DMS 273 (cell line): ENCODE measurements at regions not wholly inside any gene's neighbourhood (a gene's known extent, or its start where the extent isn't known, plus 50 kb on each side); places are given as distances from the start of the nearest gene placed in this dataset.

Source experiments
- DNase-seq: peaks from one replicate; lab custom pipeline; 2025; ENCODE audit not compliant: unreplicated experiment; lab: John Stamatoyannopoulos, UW

DNA sequence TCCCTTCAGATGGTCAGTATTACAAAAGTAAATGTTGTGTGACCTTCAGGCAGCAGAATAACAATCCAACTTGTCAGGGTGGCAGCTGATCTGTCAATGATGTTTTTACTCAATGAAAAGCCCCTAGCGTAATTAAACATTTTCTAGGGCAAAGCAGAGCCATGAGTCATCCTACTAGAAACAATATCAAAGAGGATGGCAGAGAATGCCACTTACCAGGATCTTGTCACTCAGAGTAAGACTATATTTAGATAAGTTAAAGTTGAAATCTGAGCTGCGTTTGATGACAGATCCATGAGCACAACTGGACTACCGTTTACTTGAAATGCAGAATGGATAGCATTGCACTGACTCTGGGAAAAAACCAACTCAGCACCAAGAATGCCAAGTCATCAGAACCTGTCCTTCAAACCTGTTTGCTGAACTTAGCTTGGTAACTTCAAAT is 612.6 kb upstream of the ACVR2A start:
- DNase-seq = no peak

DNA sequence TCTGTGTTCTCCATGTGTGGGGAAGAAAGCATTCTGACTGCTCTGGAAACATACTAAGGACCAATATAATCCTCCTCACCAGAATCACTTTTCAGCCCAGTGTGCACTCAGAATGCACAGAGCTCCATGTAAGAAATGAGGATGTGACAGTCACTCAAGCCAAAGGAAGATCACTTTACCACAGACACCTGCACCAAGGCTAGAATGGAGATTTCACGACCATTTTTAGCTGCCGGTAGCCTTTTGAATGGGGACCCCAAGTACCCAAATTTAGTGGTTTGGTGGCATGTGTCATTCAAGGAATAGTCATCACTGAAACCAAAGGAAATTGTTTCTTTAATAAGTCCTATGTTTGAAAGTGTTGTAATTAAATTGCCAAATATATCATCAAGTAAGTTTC is 613.2 kb upstream of the ACVR2A start:
- no peak for DNase-seq

DNA sequence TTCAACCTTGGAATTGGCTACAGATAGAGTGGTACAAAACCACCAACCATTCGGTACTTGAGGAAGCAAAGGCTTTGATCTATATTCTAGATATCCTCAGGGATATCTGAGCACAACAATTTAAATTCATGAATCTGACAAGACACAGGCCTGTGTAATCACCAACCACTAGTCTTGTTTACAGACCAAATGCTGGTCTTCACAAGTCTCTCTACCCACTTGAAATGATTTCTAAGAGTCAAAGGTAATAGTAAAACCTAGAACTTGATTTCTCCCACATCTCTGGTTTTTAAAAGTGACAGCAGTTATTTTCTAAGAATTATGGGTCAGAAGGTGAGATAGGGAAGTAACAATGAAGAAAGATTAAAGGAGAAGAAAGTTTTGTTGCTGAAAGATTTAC is 613.7 kb upstream of the ACVR2A start:
- no peak for DNase-seq

DNA sequence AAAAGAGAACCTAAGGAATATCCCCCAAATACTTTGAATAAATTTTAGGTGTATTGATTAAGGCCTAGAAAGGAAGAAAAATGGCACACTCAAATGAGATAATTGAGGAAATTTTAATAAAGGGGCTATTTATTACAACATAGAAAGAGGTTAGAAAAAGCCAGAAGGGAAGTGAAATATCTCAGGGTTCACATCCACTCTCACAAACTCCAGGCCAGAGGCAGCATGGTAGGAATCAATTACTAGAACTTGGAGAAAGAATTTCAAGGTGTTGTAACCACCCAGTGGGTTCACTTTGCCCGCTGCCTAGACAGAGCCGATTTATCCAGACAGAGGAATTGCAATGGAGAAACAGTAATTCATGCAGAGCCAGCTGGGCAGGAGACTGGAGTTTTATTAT is 617.5 kb upstream of the ACVR2A start:
- no peak for DNase-seq

DNA sequence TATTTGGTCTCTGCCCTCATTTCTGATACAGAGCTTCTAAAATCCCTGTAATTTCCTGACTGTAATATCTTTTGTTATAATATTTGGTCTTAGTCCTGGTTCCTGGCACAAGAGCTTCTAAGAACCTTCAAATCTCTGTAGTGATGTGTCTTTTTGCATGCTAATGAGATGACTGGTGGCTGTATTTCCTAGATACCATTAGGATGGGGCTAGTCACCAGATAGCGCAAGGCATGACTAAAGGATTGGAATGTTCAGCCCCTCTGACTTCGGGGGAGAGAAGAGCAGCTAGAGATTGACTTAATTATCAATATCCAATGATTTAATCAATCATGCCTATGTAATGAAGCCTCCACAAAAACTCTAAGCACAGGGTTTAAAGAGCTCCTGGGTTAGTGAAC is 620.8 kb upstream of the ACVR2A start:
- DNase-seq = no peak

DNA sequence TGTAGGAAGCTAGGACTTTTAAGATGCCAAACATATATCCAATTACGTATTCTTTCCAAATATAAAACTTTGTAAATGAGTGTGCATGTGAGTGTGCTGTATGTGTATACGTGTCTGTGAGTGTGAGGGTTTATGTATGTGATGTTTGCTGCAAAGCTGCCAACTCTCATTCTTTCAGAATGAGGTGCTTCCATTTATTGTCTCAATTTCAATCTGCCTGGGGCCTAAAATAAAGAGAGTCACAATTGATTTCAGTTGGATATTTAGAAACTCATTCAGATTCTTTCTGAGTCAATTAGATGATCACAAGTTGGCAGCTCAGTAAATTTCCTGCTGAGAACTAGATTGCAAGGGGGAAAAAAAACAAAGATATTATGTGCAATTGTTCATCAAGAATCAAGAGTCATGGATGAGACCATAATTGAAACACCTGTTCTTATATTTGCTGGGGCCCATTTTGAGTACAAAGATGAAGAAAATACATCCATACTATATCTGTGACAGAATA is 621.2 kb upstream of the ACVR2A start:
- DNase-seq = no peak

DNA sequence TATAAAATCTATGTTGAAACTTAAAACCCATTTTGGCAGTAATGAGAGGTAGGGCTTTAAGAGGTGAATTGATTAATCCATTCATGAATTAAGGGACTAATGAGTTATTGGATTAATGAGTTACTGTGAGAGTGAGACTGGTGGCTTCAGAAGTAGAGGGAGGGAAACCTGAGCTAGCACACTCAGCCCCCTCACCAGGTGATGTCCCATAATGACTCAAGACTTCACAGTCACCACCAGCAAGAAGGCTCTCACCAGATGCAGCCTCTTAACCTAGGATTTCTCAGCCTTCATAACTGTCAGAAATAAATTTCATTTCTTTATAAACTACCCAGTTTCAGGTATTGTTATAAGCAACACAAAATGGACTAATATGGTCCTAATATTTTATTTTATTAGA is 621.7 kb upstream of the ACVR2A start:
- no peak for DNase-seq

DNA sequence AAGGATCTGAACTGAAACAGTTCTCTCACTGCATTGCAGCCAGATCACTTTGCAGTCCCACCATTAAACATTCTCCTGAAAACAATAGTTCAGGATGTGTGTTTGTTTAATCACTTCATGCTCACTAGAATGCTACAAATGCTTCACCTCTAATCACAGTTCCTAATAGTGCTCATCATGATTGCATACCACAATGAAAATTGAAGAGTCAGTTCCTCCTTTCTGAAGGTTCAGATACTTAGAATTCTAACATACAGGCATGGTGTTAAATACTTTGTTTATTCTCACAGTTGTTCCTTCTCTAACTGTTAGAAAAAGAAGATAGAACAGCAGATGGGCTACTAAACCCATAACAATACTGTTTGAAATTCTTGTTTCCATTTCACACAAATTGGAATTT is 622.3 kb upstream of the ACVR2A start:
- DNase-seq = no peak

DNA sequence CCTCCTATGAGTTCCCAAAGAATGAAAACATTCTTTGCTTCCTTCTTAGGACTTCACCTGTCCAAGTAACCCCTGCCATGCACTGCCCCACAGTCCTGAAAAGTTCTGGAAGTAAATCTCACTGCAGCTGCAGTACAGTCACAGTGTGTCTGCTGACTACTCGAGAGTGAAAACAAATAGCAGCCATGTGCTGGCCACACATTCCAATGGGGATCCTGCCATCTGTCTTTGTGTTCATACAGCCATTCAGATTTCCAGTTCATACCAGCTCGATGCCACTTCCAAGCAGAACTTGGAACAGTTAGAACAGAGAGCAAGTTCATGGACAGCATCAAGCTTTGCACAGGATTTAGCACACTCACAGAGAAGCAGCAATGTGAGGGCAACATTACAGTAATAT is 629.9 kb upstream of the ACVR2A start:
- DNase-seq = peak; percentile 79

DNA sequence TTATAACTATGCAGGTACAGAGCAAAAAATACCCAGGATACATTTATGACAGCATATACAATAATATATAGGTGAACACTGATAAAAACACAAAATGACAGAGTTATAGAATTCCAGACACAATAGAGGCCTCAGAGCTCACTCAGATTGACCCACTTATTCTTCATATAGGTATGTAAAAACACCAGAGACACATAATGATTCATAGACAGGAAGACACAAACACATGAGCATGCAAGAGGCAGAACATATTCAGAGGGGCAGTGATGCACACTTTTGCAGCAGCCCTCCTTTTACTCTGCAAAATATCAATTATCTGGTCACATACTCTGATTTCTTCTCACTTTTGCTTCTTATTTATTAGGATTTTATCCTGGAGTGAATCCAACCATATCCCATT is 633.3 kb upstream of the ACVR2A start:
- no peak for DNase-seq

DNA sequence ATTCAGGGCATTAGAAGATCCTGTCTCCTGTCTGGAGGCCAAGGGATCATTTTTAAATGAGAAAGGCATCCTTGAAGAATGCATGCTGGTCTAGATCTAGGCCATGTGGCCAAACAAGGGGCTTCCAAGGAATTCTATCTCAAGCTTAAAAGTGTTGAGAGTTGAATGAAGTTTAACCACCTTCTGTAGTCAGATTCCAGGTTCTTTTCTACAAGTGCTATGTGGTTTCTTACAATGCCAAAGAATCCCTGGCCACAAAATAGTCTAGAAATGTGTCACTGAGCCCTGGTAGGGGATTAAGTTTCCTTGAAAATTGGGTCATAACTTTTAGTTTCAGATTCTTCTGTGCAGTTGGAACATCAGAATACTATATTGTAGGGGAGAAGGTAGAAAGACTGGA is 640.7 kb upstream of the ACVR2A start:
- no peak for DNase-seq

DNA sequence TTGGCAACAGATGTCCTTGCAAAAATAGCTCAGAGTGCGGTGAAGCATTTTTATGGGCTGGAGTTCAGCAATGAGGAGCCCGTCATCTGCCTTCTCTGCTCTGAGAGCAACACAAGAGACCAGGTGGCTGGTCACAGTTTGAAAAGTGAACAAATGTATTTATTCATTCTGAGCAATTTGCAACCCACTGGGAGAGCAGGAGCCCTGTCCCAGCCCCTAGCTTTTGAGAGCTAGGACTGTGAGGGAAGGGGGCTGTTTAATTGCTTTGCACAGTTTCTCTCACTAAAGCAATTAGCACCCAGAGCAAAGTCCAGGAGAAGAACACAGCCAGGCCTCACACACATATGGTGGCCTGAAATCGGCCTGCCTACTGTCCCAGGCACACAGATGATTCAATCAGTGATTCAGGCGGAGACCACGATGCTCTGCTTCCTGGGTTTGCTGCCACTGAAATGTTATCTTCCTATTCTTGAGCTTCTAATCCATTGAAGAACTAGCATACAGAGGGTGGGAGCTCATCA is 646.1 kb upstream of the ACVR2A start:
- peak; percentile 93 for DNase-seq

DNA sequence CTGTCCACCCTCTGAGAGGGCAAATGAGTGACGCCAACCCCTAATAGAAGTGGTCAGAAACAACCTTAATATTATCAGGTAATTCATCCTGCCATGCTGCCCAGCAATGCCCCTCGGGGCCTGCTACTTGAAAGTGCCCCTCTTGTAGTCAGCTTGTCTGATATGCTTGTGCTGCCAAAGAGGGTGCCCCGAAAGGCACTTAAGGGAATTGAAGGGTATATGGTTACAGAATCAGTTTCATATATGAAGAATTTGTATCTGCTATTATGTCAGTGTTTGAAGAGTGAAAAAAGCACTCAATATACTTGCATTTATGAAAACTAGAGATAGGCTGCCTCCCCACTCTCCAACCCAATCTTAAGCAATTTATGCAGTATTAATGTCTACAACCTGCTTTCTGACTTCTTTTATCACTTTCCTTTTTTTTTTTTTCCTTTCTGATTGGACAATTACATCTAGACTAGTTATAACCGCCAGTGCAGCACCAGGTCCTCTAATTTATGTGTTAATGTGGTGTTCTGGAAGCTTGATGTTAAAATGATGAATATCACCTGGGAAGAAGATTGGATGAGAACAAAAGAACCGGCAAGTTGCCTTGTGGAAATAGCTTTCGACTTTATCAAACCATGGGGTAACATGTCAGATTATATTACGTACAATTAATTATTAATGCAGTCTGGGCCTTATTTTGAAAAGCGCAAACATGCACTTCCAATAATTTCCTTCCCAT is 646.9 kb upstream of the ACVR2A start:
- DNase-seq = peak; percentile 70

DNA sequence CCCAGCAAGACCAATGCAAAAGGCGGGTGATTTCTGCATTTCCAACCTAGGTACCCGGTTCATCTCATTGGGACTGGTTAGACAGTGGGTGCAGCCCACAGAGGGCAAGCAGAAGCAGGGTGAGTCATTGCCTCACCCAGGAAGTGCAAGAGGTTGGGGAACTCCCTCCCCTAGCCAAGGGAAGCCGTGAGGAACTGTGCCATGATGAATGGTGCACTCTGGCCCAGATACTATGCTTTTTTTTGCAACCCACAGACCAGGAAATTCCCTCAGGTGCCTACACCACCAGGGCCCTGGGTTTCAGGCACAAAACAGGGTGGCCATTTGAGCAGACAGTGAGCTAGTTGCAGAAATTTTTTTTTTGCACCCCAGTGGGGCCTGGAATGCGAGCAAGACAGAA is 662.6 kb upstream of the ACVR2A start:
- DNase-seq = no peak

DNA sequence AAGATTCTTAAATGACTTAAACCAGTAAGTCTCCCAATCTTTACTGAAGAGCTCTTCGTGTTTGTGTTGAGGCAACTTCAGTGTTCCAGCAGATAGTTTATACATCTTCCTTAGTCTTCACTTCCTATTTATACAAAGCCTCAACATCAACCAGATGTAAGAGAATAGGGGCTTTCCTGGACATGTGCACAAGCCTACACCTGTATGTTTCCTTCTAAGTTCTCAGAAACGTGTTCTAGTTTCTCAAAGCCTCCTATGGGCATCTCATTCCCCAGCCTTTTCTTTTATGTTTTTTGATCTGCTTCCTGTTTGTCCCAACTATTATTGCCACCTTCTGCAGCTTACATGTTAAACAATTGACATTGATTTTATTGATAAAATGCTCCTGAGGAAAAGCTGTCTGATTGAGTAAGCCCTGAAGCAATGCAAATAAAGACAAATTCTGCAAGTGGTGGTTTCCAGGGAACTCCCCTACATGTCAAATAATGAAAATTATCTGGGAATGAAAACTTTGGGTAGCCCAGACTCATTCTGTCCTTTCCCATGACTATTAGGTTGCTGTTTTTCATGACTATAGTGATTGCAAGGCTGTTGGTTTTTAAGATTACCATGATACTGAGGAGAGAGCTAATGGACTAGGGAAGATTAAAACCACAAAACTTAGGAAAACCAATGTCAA is 663.3 kb upstream of the ACVR2A start:
- DNase-seq = no peak

DNA sequence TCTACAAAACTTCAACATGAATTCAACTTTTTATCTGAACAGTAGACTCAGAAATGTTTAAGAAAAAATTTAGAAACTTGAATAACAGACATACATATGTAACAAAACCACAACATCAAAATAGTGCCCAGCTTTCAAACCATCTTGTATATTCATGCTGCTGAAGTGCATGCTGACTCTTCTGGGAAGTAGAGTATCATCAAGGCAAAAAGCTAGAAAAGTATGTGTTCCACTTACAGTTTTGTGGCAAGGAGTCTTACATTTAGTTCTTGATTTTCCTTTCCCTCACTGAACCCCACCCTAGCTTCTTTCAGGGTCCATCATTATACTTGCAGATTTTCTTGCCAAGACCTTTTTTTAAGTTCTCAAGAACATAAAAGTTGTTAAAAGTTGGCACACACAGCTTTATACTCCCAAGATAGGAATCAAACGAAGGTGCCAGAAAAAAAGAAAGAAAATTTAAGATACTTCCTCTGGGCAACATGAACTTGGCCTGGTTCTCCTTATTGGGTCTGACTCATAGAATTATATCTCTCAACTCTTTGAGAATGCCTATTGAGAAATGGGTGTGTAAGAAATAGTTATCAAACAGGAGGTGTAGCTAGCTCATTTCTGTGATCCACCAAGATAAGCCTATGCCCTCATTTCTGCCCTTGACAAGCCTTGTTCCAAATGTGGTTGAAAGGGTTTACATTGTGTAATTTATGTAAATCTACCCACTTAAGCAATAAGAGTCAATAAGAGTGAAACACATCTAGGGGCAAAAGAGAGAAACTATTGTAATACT is 667.6 kb upstream of the ACVR2A start:
- no peak for DNase-seq

DNA sequence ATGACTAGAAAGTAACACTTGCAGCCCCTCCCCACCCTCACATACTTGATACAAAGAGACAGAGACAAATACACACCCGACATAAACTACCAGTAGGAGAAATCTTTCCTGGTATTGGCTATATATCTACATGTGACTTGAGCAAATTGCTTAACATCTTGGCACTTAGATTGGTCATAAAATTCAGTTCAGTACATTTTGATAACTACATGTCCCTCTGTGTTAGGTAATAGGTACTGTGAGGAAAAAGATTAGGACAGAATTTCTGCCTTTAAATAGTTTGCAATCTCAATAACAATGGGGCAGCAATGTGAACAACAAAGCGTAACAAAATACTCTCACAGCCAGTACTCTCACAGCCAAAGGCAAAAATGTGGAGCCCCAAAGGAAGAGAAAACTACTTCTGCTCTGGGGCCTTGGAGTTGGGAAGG is 670.0 kb upstream of the ACVR2A start:
- no peak for DNase-seq

DNA sequence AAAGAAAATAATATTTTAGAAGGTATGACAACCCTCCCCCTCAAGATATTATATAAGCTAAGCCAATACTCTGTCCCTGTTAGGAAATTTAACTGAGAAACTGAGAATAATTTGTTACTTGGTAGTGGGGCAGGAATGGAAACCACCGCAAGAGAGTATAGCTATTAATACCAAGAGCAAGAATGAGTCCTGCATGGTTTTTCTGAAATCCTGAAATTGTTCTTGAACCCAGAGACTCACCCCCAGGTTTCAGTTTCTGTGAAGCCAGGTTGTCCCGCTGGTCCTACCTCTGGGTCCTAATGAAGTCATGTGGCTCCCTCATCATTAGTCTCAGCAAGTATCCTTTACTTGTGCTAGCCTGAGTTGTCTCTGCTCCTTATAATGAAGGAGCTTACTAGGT is 671.0 kb upstream of the ACVR2A start:
- DNase-seq = no peak

DNA sequence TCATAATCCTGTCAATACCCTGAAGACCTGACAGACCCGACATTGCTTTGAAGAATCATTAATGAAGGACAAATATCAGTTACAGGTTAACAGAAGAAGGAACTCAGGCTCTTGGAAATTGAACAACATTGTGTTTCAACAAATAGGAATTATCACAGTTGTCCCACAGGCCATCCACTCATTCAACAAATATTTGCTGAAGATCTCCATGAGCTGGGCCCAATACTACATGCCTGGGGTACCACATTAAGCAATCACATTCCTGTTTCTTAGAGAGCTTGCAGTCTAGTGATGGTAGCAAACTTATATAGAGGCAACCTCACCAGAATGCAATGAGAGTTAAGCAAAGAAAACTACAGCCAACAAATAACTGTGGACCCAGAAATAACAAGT is 671.6 kb upstream of the ACVR2A start:
- no peak for DNase-seq

DNA sequence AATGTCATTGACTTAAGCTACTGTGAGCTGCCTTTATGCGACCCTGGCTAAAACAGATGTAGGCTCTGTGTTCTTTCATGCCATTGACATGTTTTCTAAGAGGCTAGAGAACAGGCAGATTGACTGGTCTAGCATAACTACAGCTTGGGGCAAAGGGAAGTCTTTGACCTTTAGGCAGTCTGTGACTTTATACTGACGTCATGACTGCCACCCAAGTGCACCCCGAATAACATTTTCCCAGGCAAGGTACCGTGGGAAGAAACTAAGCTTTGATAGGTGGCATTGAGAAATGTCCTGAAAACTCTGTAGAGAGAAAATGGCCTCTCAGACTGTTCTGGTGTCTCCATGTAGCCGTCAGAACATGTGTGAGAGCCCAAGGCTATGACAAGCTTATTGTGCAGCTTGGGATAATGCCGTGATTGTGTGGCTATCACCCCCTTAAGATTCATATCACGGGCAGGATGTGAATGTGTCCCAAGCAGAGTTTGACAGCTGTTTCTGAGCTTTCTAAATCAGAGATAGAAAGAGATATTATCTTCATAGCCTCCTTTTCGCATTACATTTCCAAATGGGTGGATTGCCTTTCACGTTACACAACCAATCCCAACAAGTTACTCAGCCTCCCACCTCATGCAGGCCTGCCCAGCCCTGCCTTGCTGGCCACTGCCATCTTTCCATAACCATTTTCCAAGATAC is 672.2 kb upstream of the ACVR2A start:
- DNase-seq = no peak

DNA sequence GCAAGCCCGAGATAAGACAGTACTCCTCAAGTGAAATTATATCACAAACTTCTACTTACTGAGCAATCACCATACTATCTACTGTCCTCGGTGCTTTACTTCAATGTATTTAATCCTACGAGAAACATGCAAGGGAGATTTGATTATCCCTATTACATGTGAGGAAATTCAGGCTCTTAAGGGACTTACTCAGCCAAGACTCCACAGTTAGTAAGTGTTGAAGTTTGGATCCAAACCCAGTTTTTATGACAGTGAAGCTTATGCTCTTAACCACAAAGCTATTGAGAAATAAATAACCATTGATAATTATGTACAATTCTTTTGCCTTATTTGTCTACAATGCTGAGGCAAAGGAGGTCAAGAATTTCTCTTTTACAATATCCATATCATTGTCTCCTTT is 672.9 kb upstream of the ACVR2A start:
- DNase-seq = no peak
